ENCODE measurements at regions not wholly inside any gene's neighbourhood (a gene's known extent, or its start where the extent isn't known, plus 50 kb on each side); places are given as distances from the start of the nearest gene placed in this dataset.

DNA sequence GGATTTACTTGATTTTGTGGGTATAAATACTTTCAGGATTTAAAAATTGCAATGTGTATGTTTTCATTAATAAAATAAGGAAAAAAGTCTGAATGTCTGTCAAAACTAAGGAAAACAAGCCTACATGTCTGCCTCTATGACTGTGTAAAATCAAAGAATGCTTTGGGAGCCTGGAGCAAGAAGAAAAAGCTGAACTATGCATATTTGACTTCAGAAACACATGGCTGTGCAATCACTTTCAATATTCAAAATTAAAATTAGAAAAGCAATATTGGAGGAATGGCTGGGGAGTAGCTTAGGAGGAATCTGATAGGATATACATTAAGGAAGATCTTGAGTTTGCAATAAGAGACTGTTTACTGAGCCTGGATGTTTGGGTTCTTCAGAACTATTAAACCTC, 147.1 kb downstream of the ADAM29 start:
- no peaks in the 10 kb centered on the region for H3K9me1 ChIP-seq (ENCODE audit: control insufficient read depth, insufficient read depth, low read length)
- no peak for FAIRE-seq
- no peaks in the 10 kb centered on the region for H3K9me3 ChIP-seq (replicated peaks; ENCODE audit: control insufficient read depth, insufficient read depth, low read depth, low read length)
- no peaks in the 10 kb centered on the region for H3K4me1 ChIP-seq (replicated peaks in 1 of 2; ENCODE audit: control insufficient read depth in 2 of 2, insufficient read depth in 2 of 2, low read length in 2 of 2)
- no peak overlapping the region for H2AFZ ChIP-seq (ENCODE audit: low read depth, low read length)
- in situ Hi-C loops (cut with MboI) (no loop called here), intact Hi-C loops (cut with micrococcal nuclease) (no loop called here)
- no peak for ATAC-seq
- no peaks in the 10 kb centered on the region for H3K36me3 ChIP-seq (ENCODE audit: control insufficient read depth, insufficient read depth, low read length)
- ChIA-PET POLR2A (no interaction called here), CTCF (ENCODE audit: low intra/inter-chr PET ratio) (no interaction called here)
- H3K4me3 ChIP-seq: no peak overlapping the region
- H4K20me1 ChIP-seq (replicated peaks; ENCODE audit: control insufficient read depth, insufficient read depth, low read length): no peaks in the 10 kb centered on the region
- TF ChIP-seq HNRNPLL (IDR thresholded peaks at IDR 0.05; ENCODE audit: low read depth, low read length, poor library complexity, severe bottlenecking): no peak
- TF ChIP-seq MTF1 (CRISPR knock-in tag; IDR thresholded peaks at IDR 0.05; ENCODE audit: borderline replicate concordance): no peak
- no peak for TF ChIP-seq NFATC3 (IDR thresholded peaks at IDR 0.05)
- TF ChIP-seq STAT5A (IDR thresholded peaks at IDR 0.05; ENCODE audit: borderline replicate concordance, low read length): no peak
- TF ChIP-seq, protein P1, sequence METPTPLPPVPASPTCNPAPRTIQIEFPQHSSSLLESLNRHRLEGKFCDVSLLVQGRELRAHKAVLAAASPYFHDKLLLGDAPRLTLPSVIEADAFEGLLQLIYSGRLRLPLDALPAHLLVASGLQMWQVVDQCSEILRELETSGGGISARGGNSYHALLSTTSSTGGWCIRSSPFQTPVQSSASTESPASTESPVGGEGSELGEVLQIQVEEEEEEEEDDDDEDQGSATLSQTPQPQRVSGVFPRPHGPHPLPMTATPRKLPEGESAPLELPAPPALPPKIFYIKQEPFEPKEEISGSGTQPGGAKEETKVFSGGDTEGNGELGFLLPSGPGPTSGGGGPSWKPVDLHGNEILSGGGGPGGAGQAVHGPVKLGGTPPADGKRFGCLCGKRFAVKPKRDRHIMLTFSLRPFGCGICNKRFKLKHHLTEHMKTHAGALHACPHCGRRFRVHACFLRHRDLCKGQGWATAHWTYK (CRISPR knock-in tag; IDR thresholded peaks at IDR 0.05): no peak
- TF ChIP-seq SRSF7 (optimal IDR thresholded peaks at IDR 0.05; ENCODE audit: low read depth, low read length): no peak
- no peak for TF ChIP-seq CAMTA2 (CRISPR knock-in tag; conservative IDR thresholded peaks at IDR 0.05)
- no peak for TF ChIP-seq ZNF764 (CRISPR knock-in tag; IDR thresholded peaks at IDR 0.05; ENCODE audit: low read depth)
- no peak for TF ChIP-seq POLR2G (IDR thresholded peaks at IDR 0.05; ENCODE audit: low read depth, low read length)
- TF ChIP-seq PTTG1 (tag; IDR thresholded peaks at IDR 0.05; ENCODE audit: low read depth): no peak
- no peak for TF ChIP-seq CCAR2 (IDR thresholded peaks at IDR 0.05; ENCODE audit: low read depth, low read length)
- TF ChIP-seq, protein P2, sequence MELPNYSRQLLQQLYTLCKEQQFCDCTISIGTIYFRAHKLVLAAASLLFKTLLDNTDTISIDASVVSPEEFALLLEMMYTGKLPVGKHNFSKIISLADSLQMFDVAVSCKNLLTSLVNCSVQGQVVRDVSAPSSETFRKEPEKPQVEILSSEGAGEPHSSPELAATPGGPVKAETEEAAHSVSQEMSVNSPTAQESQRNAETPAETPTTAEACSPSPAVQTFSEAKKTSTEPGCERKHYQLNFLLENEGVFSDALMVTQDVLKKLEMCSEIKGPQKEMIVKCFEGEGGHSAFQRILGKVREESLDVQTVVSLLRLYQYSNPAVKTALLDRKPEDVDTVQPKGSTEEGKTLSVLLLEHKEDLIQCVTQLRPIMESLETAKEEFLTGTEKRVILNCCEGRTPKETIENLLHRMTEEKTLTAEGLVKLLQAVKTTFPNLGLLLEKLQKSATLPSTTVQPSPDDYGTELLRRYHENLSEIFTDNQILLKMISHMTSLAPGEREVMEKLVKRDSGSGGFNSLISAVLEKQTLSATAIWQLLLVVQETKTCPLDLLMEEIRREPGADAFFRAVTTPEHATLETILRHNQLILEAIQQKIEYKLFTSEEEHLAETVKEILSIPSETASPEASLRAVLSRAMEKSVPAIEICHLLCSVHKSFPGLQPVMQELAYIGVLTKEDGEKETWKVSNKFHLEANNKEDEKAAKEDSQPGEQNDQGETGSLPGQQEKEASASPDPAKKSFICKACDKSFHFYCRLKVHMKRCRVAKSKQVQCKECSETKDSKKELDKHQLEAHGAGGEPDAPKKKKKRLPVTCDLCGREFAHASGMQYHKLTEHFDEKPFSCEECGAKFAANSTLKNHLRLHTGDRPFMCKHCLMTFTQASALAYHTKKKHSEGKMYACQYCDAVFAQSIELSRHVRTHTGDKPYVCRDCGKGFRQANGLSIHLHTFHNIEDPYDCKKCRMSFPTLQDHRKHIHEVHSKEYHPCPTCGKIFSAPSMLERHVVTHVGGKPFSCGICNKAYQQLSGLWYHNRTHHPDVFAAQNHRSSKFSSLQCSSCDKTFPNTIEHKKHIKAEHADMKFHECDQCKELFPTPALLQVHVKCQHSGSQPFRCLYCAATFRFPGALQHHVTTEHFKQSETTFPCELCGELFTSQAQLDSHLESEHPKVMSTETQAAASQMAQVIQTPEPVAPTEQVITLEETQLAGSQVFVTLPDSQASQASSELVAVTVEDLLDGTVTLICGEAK (IDR thresholded peaks at IDR 0.05): no peak
- TF ChIP-seq, protein P2 (CRISPR knock-in tag; IDR thresholded peaks at IDR 0.05): no peak
- no peak for TF ChIP-seq MEIS2 (IDR thresholded peaks at IDR 0.05; ENCODE audit: partially characterized antibody)
- no peaks in the 10 kb centered on the region for H3K27me3 ChIP-seq (ENCODE audit: control insufficient read depth in 2 of 2, insufficient read depth in 2 of 2, low read length in 2 of 2)
- no peak overlapping the region for H3K9ac ChIP-seq (ENCODE audit: insufficient read depth in 1 of 2, low read depth in 2 of 2, low read length in 2 of 2)
- no peak overlapping the region for H3K4me2 ChIP-seq (ENCODE audit: insufficient read depth, low read length)
- H3K79me2 ChIP-seq (ENCODE audit: control insufficient read depth, insufficient read depth, low read length): no peaks in the 10 kb centered on the region
- no peak overlapping the region for H3K27ac ChIP-seq (ENCODE audit: extremely low read depth, low read depth, low read length)
- DNase-seq (ENCODE audit: extremely low read depth in 1 of 4, low spot score in 3 of 4): no peak
- BruUV-seq (replicated peaks): no TSS peak

Data from K562 (cell line).